ENCODE measurements at regions not wholly inside any gene's neighbourhood (a gene's known extent, or its start where the extent isn't known, plus 50 kb on each side); places are given as distances from the start of the nearest gene placed in this dataset.

- Mint-ChIP-seq H3K4me1 (no peaks in the 10 kb centered on the region), H3K27ac (no peak overlapping the region), H3K4me3 (no peak overlapping the region), H3K27me3 (ENCODE audit: low read depth) (peaks cover 11% of the 10 kb centered on the region), H3K36me3 (peaks cover 11% of the 10 kb centered on the region), H3K9me3 (peaks cover 29% of the 10 kb centered on the region)
- TF ChIP-seq SMAD4 (CRISPR knock-in tag; IDR thresholded peaks at IDR 0.05): no peak
- no peak for TF ChIP-seq FOXK1 (CRISPR knock-in tag; IDR thresholded peaks at IDR 0.05)
- TF ChIP-seq E2F4 (CRISPR knock-in tag; IDR thresholded peaks at IDR 0.05; ENCODE audit: borderline replicate concordance, low read depth): no peak
- no peak for TF ChIP-seq MAX (CRISPR knock-in tag; IDR thresholded peaks at IDR 0.05)
- TF ChIP-seq ATF6 (CRISPR knock-in tag; IDR thresholded peaks at IDR 0.05): no peak
- TF ChIP-seq ZNF416 (CRISPR knock-in tag; IDR thresholded peaks at IDR 0.05): no peak
- TF ChIP-seq IRF2 (CRISPR knock-in tag; IDR thresholded peaks at IDR 0.05; ENCODE audit: borderline replicate concordance, low read depth): no peak
- no peak for TF ChIP-seq CDX4 (CRISPR knock-in tag; IDR thresholded peaks at IDR 0.05; ENCODE audit: borderline replicate concordance)
- no peak for TF ChIP-seq TEAD1 (CRISPR knock-in tag; IDR thresholded peaks at IDR 0.05)
- TF ChIP-seq CTCF (IDR thresholded peaks at IDR 0.05): no peak
- no peak for TF ChIP-seq ZNF425 (CRISPR knock-in tag; conservative IDR thresholded peaks at IDR 0.05)
- TF ChIP-seq ZNF281 (CRISPR knock-in tag; IDR thresholded peaks at IDR 0.05): no peak
- no peak for TF ChIP-seq CREM (CRISPR knock-in tag; IDR thresholded peaks at IDR 0.05)
- no peak for TF ChIP-seq ATF1 (CRISPR knock-in tag; IDR thresholded peaks at IDR 0.05)
- TF ChIP-seq ZNF512 (CRISPR knock-in tag; IDR thresholded peaks at IDR 0.05; ENCODE audit: borderline replicate concordance): no peak
- ChIA-PET CTCF (no interaction called here), POLR2A (no interaction called here)
- DNase-seq (ENCODE audit: low spot score) (no peak), ATAC-seq (no peak)
These were observed 82.1 kb downstream of the DLL1 start for GRCh38 chr6:170208651-170209353.

All from WTC11 (cell line).